ENCODE measurements at regions not wholly inside any gene's neighbourhood (a gene's known extent, or its start where the extent isn't known, plus 50 kb on each side); places are given as distances from the start of the nearest gene placed in this dataset.

DNA sequence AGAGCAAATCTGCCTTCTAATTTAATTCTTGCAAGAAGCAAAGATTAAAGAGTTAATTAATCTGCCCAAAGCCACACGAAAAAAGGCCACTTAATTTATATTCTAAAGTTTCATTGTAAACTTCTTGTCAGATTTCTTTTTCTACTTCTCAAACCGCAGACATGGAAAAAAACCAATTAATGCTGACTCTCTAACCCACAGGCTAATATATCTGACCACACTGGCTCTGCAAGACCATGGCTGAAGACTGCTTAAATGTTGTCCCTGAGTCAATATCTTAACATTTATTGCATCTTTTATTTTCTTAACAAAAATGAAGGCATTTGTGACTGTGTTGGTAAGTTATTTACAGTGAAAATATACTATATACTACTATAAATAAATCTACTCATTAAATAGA lies 234.0 kb upstream of the SP8 start:
- Mint-ChIP-seq H3K36me3 (no peaks in the 10 kb centered on the region), H3K4me1 (no peaks in the 10 kb centered on the region), H3K27me3 (peaks cover 0 to 6% (median 4%) of the 10 kb centered on the region in 5 donors), H3K4me3 (no peak overlapping the region), H3K9me3 (peaks cover 0 to 10% (median under 1%) of the 10 kb centered on the region in 9 donors), H3K27ac (no peak overlapping the region)
- ATAC-seq (no peak), DNase-seq (no peak)
- POLR2A ChIA-PET = no interaction called here

DNA sequence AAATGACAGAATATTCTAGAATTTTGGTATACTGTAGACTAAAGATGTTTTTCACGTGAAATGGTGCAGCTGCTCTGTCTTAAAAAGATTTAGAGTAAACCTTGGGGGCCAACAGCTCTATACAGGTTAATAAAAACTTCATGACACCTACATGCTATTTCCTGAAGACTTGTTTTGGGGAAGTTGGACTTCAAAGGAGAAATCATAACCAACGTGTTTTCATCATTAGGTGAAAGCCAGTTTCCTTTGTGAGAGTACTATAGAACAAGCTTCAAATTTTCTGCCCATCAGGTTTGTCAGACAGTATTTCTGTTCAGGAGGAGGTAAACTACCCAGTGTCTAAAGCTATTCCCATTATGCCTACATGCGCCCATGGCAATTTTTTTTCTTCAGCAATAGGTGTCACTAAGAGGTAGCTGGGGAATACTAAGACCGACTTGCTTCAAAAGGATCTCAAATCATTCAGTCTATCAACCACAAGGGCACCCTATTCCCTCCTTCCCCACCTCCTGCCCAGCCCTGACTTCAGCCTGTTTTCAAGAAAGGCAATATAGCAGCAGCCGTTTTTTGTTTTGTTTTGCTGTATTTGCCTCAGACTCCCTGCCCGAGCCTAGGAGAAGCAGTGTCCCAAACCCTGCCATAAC lies 237.3 kb upstream of the SP8 start:
- Mint-ChIP-seq H3K9me3 (peaks cover 0 to 7% (median 0%) of the 10 kb centered on the region in 9 donors), H3K4me1 (no peaks in the 10 kb centered on the region), H3K27me3 (peaks cover 3 to 6% (median 4%) of the 10 kb centered on the region in 5 donors), H3K4me3 (no peak overlapping the region), H3K36me3 (no peaks in the 10 kb centered on the region), H3K27ac (no peak overlapping the region)
- POLR2A ChIA-PET = no interaction called here
- DNase-seq = no peak
- no peak for ATAC-seq

DNA sequence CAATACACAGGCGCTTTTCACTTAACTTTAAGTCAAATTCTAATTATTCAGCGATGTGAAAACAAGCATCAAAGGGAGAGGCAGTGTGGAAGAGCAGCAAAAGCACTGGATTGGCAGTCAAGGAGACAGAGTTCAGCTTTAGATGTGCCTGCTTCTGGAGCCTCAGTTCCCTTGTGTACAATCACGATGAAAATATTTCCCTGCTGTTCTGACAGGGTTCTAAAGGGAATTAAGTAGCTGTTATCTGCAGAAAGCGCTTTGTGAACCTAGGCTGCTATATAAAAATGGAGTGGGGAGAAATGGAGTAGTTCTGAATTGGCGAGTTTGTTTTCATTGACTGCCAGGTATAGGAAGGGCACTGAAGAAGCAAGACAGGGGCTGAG lies 237.8 kb upstream of the SP8 start:
- H3K9me3 Mint-ChIP-seq = peaks cover 0 to 7% (median 0%) of the 10 kb centered on the region in 9 donors
- DNase-seq (no peak), ATAC-seq (no peak)
- H3K27ac Mint-ChIP-seq = no peak overlapping the region
- H3K4me3 Mint-ChIP-seq = no peak overlapping the region
- H3K27me3 Mint-ChIP-seq = peaks cover 3 to 10% (median 4%) of the 10 kb centered on the region in 5 donors
- POLR2A ChIA-PET = no interaction called here
- no peaks in the 10 kb centered on the region for H3K4me1 Mint-ChIP-seq
- no peaks in the 10 kb centered on the region for H3K36me3 Mint-ChIP-seq

DNA sequence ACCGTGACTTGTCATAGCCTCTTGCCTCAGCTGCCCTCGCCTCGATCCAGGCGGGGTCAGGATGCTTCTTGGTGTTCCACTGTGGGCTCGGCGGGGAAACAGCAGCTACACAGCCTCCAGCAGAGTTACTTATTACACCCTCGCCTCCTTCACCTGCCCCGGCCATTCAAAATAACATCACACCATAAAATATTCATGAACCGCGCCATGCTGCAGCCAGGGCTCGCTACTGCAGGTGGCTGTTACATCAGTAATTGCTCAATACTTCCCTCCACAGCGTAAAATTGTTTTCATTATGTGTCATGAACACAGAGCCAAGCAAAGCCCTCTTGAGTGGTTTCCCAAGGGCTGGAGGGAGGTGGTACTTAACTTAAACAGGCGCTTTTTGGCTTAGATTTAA lies 241.5 kb upstream of the SP8 start:
- POLR2A ChIA-PET = no interaction called here
- no peak overlapping the region for H3K27ac Mint-ChIP-seq
- no peaks in the 10 kb centered on the region for H3K4me1 Mint-ChIP-seq
- peaks cover 3 to 10% (median 4%) of the 10 kb centered on the region in 5 donors for H3K27me3 Mint-ChIP-seq
- ATAC-seq (no peak), DNase-seq (no peak)
- peaks cover 0 to 6% (median 0%) of the 10 kb centered on the region in 9 donors for H3K9me3 Mint-ChIP-seq
- no peaks in the 10 kb centered on the region for H3K36me3 Mint-ChIP-seq
- H3K4me3 Mint-ChIP-seq = no peak overlapping the region

DNA sequence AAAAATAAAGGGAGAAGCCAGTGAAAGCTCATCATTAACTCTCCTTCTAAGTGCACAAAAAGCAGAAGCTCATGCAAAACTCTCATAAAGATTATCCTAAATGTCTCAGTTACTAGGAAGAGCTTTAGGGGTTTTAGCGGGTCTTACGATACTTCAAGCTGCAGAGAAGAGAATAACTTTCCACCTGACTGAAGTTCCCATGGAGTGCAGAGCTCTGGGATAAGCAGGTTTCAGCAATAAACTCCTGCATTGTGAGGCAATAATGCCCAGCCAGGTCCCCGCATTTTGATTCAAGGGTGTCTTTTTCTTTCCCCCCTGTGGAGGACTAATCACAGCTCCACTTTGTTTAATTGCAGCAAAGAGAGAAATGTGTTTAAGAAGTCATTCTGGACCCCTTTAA lies 241.9 kb upstream of the SP8 start:
- Mint-ChIP-seq H3K4me1 (no peaks in the 10 kb centered on the region), H3K27ac (no peak overlapping the region), H3K27me3 (peaks cover 3 to 10% (median 4%) of the 10 kb centered on the region in 5 donors), H3K36me3 (no peaks in the 10 kb centered on the region), H3K9me3 (peaks cover 0 to 4% (median 0%) of the 10 kb centered on the region in 9 donors), H3K4me3 (no peak overlapping the region)
- DNase-seq (no peak), ATAC-seq (no peak)
- POLR2A ChIA-PET = no interaction called here

DNA sequence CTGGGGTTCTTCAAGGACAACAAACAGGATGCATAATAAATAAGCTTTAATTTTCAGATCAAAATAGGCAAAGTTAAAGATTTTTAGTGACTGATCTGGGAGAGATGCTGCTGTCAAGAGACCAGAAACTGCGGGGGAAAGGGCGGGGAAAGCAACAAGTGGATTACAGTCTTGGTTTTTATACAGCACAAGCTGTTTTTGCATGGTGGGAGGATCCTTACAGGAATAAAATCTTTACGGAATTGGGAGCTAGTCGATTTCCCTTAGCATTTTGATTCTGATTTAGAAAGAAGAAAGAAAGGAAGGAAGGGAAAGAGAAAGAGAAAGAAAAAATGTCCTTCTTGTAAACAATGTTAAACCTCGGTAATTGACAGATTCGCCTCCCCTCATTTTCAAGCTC lies 242.3 kb upstream of the SP8 start:
- DNase-seq (no peak), ATAC-seq (no peak)
- Mint-ChIP-seq H3K36me3 (no peaks in the 10 kb centered on the region), H3K27me3 (peaks cover 3 to 10% (median 4%) of the 10 kb centered on the region in 5 donors), H3K27ac (no peak overlapping the region), H3K4me3 (no peak overlapping the region), H3K4me1 (no peaks in the 10 kb centered on the region), H3K9me3 (peaks cover 0 to 4% (median 0%) of the 10 kb centered on the region in 9 donors)
- POLR2A ChIA-PET = no interaction called here

DNA sequence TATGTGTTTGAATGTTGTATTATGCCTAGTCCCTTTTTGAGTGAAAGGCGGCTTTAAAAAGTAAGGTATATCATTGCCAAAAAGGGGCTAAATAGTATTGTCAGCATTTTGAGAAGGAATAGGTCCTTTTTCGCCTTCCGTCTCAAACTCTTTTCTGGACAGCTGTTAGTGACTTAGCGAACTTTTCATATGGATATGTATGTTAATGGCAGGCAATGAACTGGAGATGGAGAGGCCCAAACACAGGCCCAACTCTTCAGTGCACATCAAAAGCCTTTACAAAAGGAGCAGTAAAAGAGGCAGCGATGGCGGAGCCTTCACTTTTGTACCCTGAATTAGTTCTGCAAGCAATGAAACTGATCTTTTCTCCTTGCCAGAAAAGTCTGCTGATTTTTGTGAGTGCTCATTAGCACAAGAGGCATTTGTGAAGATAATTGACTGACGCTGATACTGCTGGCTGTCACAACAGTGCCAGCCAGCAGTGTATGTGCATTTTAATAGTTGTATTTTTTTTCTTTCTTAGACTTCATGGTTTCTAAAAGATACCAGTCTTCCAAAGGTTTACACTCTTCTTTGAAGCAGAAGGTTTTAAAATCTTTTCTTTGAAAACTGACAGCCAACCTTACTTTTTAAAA lies 243.7 kb upstream of the SP8 start:
- Mint-ChIP-seq H3K4me3 (no peak overlapping the region), H3K9me3 (no peaks in the 10 kb centered on the region), H3K27me3 (peaks cover 0 to 10% (median 0%) of the 10 kb centered on the region in 5 donors), H3K36me3 (no peaks in the 10 kb centered on the region), H3K27ac (no peak overlapping the region), H3K4me1 (no peaks in the 10 kb centered on the region)
- ATAC-seq (no peak), DNase-seq (no peak)
- POLR2A ChIA-PET = no interaction called here

DNA sequence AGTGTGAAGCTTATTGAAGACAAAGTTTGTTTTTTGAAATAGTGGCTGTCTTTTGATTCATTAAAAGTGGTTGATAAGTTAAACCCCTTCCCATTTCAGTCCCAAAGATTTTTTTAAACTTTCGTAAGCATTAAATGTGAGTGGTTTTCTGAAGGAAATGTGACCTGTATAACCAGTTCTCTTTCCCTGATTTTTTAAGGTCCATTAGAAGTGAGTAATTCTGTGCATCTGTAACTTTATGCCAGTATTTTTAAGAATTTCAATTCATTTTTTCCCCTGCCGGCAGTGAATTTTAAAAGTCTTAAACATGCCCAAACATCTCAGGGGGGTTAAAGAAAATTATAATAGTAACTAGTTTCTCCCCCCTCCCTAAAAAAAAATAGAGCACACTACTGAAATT lies 254.6 kb upstream of the SP8 start:
- Mint-ChIP-seq H3K36me3 (no peaks in the 10 kb centered on the region), H3K9me3 (peaks cover 0 to 13% (median 2%) of the 10 kb centered on the region in 9 donors), H3K4me1 (no peaks in the 10 kb centered on the region), H3K4me3 (no peak overlapping the region), H3K27me3 (peaks cover 0 to 18% (median 5%) of the 10 kb centered on the region in 5 donors), H3K27ac (no peak overlapping the region)
- POLR2A ChIA-PET = no interaction called here
- DNase-seq (no peak), ATAC-seq (no peak)

DNA sequence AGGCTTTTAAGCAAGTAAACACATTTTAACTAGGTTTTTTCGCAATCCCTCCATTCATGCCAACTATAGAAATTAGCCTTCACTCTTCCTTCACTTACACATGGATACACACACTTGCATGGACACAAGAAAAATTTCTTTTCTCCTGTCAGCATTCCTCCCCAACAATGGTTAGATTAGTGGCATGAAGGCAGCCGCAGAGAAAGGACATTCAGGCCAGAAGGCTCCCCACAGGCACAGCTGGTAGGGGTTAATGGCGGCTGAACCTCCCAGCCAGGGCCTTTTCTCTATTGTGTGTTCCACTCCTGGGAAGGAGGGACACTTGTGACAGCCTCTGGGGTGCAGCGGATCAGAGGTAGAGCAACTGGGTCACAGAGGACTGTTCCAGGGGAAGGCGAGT lies 255.0 kb upstream of the SP8 start:
- no peak for DNase-seq
- H3K36me3 Mint-ChIP-seq = no peaks in the 10 kb centered on the region
- no peaks in the 10 kb centered on the region for H3K4me1 Mint-ChIP-seq
- H3K9me3 Mint-ChIP-seq = peaks cover 0 to 13% (median 0%) of the 10 kb centered on the region in 9 donors
- ATAC-seq = no peak
- no peak overlapping the region for H3K4me3 Mint-ChIP-seq
- no peak overlapping the region for H3K27ac Mint-ChIP-seq
- H3K27me3 Mint-ChIP-seq = peaks cover 0 to 18% (median 5%) of the 10 kb centered on the region in 5 donors
- POLR2A ChIA-PET = no interaction called here

DNA sequence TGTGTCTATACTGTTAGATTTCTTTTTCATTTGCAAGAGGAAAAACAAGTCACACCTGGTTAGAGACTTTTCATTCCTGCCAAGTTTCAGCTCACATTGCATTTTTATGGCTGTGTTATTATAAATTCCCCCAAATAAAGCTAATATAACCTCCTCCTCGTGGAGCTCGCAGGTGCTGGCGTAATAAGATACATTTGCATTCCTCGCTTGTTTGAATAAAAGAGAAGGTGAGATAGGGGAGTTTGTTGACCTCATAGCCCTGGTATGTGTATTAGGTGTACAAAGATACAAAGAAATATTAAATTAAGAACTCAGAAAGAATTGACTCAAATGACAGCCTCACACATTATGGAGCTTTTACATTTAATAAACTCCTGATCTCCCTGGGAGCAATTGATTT lies 257.7 kb upstream of the SP8 start:
- H3K9me3 Mint-ChIP-seq = peaks cover 0 to 3% (median 0%) of the 10 kb centered on the region in 9 donors
- POLR2A ChIA-PET = no interaction called here

DNA sequence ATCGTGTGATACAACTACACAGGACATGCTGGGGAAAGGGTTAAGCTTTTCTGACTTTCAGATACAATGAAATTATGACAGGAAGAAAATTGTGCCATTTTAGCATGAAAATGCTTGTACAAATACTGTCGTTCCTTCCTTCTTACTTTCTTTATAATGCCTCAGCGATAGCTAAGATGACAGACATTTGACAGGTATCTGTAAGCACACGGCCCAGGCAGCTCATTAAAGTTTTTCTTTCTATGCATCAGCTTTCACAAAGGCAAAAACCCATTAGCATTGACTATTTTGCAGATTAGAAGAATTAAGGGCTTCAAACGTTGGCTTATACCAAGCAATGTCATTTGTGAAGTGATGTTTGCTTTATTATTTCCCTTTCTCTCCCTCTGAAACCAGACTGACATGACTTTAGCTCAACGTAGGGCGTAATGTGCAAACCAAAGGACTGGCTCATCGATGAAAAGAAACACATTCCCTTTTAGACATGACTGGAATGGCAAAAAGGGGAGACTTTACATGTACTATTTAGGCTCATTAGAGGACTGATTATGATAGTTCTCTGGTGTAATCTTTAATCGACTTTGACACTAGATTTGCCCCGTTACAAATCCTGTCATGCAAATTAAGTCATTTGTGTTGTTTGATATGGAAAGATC lies 258.4 kb upstream of the SP8 start:
- H3K27me3 Mint-ChIP-seq = peaks cover 0 to 11% (median 4%) of the 10 kb centered on the region in 5 donors
- POLR2A ChIA-PET = no interaction called here
- no peaks in the 10 kb centered on the region for H3K4me1 Mint-ChIP-seq
- H3K4me3 Mint-ChIP-seq = no peak overlapping the region
- peaks cover 0 to 3% (median 0%) of the 10 kb centered on the region in 9 donors for H3K9me3 Mint-ChIP-seq
- DNase-seq = no peak
- no peak overlapping the region for H3K27ac Mint-ChIP-seq
- H3K36me3 Mint-ChIP-seq = no peaks in the 10 kb centered on the region
- ATAC-seq = no peak

More for the DNA sequence above, 257.7 kb upstream of the SP8 start:
- Mint-ChIP-seq H3K27ac (no peak overlapping the region), H3K4me3 (no peak overlapping the region), H3K36me3 (no peaks in the 10 kb centered on the region), H3K27me3 (peaks cover 0 to 12% (median 5%) of the 10 kb centered on the region in 5 donors), H3K4me1 (no peaks in the 10 kb centered on the region)
- DNase-seq (no peak), ATAC-seq (no peak)

DNA sequence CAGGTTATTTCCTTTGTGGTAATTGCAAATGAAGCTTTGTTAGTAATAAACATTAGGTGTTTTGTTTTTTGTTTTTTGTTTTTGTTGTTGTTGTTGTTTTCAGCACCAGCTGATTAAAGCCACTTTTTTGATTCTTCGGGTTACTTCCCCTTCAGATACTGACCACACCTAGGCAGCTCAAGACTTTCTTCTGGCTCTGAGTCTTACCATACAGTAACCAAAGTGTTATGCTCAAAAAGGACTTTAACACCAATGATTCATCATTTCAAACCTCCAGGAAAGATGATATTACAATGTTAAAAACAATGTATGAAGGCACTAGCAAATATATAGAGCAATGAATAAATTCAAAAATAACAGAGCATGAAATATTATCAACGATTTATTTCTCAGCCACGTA lies 265.2 kb upstream of the SP8 start:
- H3K27ac Mint-ChIP-seq = no peak overlapping the region
- H3K4me1 Mint-ChIP-seq = no peaks in the 10 kb centered on the region
- DNase-seq (no peak), ATAC-seq (no peak)
- no peaks in the 10 kb centered on the region for H3K36me3 Mint-ChIP-seq
- no peak overlapping the region for H3K4me3 Mint-ChIP-seq
- peaks cover 0 to 3% (median 0%) of the 10 kb centered on the region in 9 donors for H3K9me3 Mint-ChIP-seq
- POLR2A ChIA-PET = no interaction called here
- H3K27me3 Mint-ChIP-seq = peaks cover 0 to 7% (median 3%) of the 10 kb centered on the region in 5 donors

DNA sequence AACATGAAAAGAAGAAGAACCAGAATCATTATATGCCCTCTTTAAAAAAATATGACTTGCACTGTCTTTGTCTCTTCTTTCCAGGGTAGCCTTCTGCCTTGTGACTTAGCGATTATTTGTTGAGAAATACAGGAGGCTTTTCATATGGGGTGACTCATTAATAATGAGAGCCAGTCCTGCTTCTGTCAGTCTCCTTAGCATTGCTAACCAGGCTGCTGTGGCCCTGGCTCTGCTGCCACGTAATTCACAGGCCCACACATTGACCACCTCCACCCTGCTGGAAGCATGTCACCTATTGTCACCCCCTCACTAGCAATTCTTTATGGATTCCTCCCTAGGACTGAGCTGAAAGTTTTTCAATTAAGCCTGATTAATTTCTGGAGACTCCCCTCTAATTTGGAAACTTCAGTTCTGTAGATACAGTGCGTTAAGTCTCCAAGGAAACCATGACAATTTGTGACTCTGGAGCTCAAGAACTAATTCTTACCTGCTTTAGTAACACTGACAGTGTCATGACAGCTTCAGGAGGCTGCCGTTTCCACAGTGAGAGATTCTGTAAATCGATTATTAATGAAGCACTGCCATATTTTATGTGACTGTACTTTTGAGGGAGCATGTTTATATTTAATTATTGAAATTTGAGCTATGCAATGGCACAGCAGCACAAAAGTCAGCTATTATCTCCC lies 267.9 kb upstream of the SP8 start:
- H3K9me3 Mint-ChIP-seq = peaks cover 0 to 14% (median 2%) of the 10 kb centered on the region in 9 donors
- no peaks in the 10 kb centered on the region for H3K4me1 Mint-ChIP-seq
- POLR2A ChIA-PET = no interaction called here
- no peaks in the 10 kb centered on the region for H3K36me3 Mint-ChIP-seq
- DNase-seq = no peak
- H3K4me3 Mint-ChIP-seq = no peak overlapping the region
- H3K27ac Mint-ChIP-seq = no peak overlapping the region
- peaks cover 1 to 12% (median 4%) of the 10 kb centered on the region in 5 donors for H3K27me3 Mint-ChIP-seq
- ATAC-seq = no peak
